ENCODE measurements at regions not wholly inside any gene's neighbourhood (a gene's known extent, or its start where the extent isn't known, plus 50 kb on each side); places are given as distances from the start of the nearest gene placed in this dataset.

GRCh38 chr3:194814878-194815357 lies 129.2 kb downstream of the FAM43A start:
- H3K27me3 ChIP-seq (ENCODE audit: low read length): no peaks in the 10 kb centered on the region
- H3K27ac ChIP-seq (ENCODE audit: low read length): no peak overlapping the region
- no peaks in the 10 kb centered on the region for H3K79me2 ChIP-seq (ENCODE audit: low read length)
- no peak overlapping the region for H3K4me3 ChIP-seq (ENCODE audit: low read length)
- peaks cover 23% of the 10 kb centered on the region for H3K4me1 ChIP-seq (ENCODE audit: low read length)
- no peak overlapping the region for H2AFZ ChIP-seq (ENCODE audit: low read length)
- DNase-seq: no peak
- H4K20me1 ChIP-seq (ENCODE audit: insufficient read depth, low read depth, low read length): no peaks in the 10 kb centered on the region
- no peak overlapping the region for H3K9ac ChIP-seq (ENCODE audit: low read length)
- no peaks in the 10 kb centered on the region for H3K36me3 ChIP-seq (ENCODE audit: insufficient read depth, low read length)
- H3K9me2 ChIP-seq (replicated peaks; ENCODE audit: insufficient read depth, low read length): no peaks in the 10 kb centered on the region
- H3K9me3 ChIP-seq (ENCODE audit: low read length): no peaks in the 10 kb centered on the region
- H3K4me2 ChIP-seq (ENCODE audit: low read depth, low read length, poor library complexity, severe bottlenecking): no peak overlapping the region

- H2AFZ ChIP-seq (ENCODE audit: low read length): no peak overlapping the region
- no peaks in the 10 kb centered on the region for H3K27me3 ChIP-seq (ENCODE audit: low read length)
- no peak overlapping the region for H3K4me2 ChIP-seq (ENCODE audit: low read depth, low read length, poor library complexity, severe bottlenecking)
- no peaks in the 10 kb centered on the region for H3K36me3 ChIP-seq (ENCODE audit: insufficient read depth, low read length)
- H3K9me2 ChIP-seq (replicated peaks; ENCODE audit: insufficient read depth, low read length): no peaks in the 10 kb centered on the region
- no peaks in the 10 kb centered on the region for H4K20me1 ChIP-seq (ENCODE audit: insufficient read depth, low read depth, low read length)
- no peak overlapping the region for H3K4me3 ChIP-seq (ENCODE audit: low read length)
- no peak overlapping the region for H3K9ac ChIP-seq (ENCODE audit: low read length)
- no peak for DNase-seq
- H3K27ac ChIP-seq (ENCODE audit: low read length): no peak overlapping the region
- H3K9me3 ChIP-seq (ENCODE audit: low read length): no peaks in the 10 kb centered on the region
- H3K79me2 ChIP-seq (ENCODE audit: low read length): no peaks in the 10 kb centered on the region
- H3K4me1 ChIP-seq (ENCODE audit: low read length): peaks cover 3% of the 10 kb centered on the region
Measured at GRCh38 chr3:194816748-194817591, 131.3 kb downstream of the FAM43A start.

DNA sequence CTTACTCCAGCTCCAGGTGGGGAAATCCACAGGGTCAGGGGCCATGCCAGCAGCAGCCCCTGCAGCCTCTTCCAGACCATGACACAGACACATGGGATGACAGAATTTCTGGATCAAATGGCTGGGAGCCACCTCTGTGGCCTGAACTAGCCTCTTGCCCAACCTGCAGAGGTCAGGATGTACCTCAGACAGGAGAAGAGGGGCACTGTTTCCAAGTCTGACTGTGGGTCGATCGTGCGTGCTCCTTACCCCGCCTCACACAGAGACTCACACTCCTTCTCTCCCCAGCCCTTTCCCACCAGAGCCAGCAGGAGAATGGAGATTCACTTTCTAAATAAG lies 131.9 kb downstream of the FAM43A start:
- H4K20me1 ChIP-seq (ENCODE audit: insufficient read depth, low read depth, low read length): no peaks in the 10 kb centered on the region
- H3K9me3 ChIP-seq (ENCODE audit: low read length): no peaks in the 10 kb centered on the region
- no peak overlapping the region for H2AFZ ChIP-seq (ENCODE audit: low read length)
- DNase-seq: no peak
- H3K79me2 ChIP-seq (ENCODE audit: low read length): no peaks in the 10 kb centered on the region
- H3K4me1 ChIP-seq (ENCODE audit: low read length): no peaks in the 10 kb centered on the region
- no peak overlapping the region for H3K27ac ChIP-seq (ENCODE audit: low read length)
- no peaks in the 10 kb centered on the region for H3K9me2 ChIP-seq (replicated peaks; ENCODE audit: insufficient read depth, low read length)
- no peak overlapping the region for H3K4me3 ChIP-seq (ENCODE audit: low read length)
- no peak overlapping the region for H3K4me2 ChIP-seq (ENCODE audit: low read depth, low read length, poor library complexity, severe bottlenecking)
- H3K36me3 ChIP-seq (ENCODE audit: insufficient read depth, low read length): no peaks in the 10 kb centered on the region
- no peaks in the 10 kb centered on the region for H3K27me3 ChIP-seq (ENCODE audit: low read length)
- no peak overlapping the region for H3K9ac ChIP-seq (ENCODE audit: low read length)

GRCh38 chr3:194817936-194818335 lies 132.3 kb downstream of the FAM43A start:
- H3K27me3 ChIP-seq (ENCODE audit: low read length): no peaks in the 10 kb centered on the region
- no peaks in the 10 kb centered on the region for H3K9me2 ChIP-seq (replicated peaks; ENCODE audit: insufficient read depth, low read length)
- H4K20me1 ChIP-seq (ENCODE audit: insufficient read depth, low read depth, low read length): no peaks in the 10 kb centered on the region
- no peak overlapping the region for H3K4me3 ChIP-seq (ENCODE audit: low read length)
- no peak overlapping the region for H3K9ac ChIP-seq (ENCODE audit: low read length)
- no peak overlapping the region for H2AFZ ChIP-seq (ENCODE audit: low read length)
- no peaks in the 10 kb centered on the region for H3K9me3 ChIP-seq (ENCODE audit: low read length)
- DNase-seq: no peak
- H3K79me2 ChIP-seq (ENCODE audit: low read length): no peaks in the 10 kb centered on the region
- H3K27ac ChIP-seq (ENCODE audit: low read length): no peak overlapping the region
- H3K36me3 ChIP-seq (ENCODE audit: insufficient read depth, low read length): no peaks in the 10 kb centered on the region
- H3K4me1 ChIP-seq (ENCODE audit: low read length): no peaks in the 10 kb centered on the region
- H3K4me2 ChIP-seq (ENCODE audit: low read depth, low read length, poor library complexity, severe bottlenecking): no peak overlapping the region

DNA sequence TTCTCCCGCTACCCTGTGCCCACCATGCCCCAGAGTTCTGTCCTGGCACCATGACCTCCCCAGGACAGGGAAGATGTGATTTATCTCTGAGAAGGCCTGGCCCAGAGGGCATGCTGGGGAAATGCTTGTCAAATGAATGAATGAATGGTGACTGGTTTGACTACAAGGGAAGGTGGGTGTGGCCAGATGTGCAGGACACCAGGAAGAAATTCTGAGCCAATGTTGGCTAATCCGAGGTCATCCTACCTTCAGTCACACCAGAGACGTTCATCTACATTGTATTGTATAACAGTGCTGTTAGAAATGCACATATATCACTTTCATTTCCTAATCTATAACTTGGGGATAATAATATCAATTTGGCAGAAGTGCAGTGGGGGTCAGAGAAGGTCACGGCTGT lies 138.4 kb downstream of the FAM43A start:
- H3K4me1 ChIP-seq (ENCODE audit: low read length): peaks cover 10% of the 10 kb centered on the region
- DNase-seq: no peak
- no peaks in the 10 kb centered on the region for H4K20me1 ChIP-seq (ENCODE audit: insufficient read depth, low read depth, low read length)
- no peaks in the 10 kb centered on the region for H3K9me2 ChIP-seq (replicated peaks; ENCODE audit: insufficient read depth, low read length)
- H3K9ac ChIP-seq (ENCODE audit: low read length): no peak overlapping the region
- H3K27ac ChIP-seq (ENCODE audit: low read length): no peak overlapping the region
- no peak overlapping the region for H3K4me3 ChIP-seq (ENCODE audit: low read length)
- no peaks in the 10 kb centered on the region for H3K79me2 ChIP-seq (ENCODE audit: low read length)
- H3K9me3 ChIP-seq (ENCODE audit: low read length): no peaks in the 10 kb centered on the region
- no peak overlapping the region for H3K4me2 ChIP-seq (ENCODE audit: low read depth, low read length, poor library complexity, severe bottlenecking)
- no peak overlapping the region for H2AFZ ChIP-seq (ENCODE audit: low read length)
- no peaks in the 10 kb centered on the region for H3K36me3 ChIP-seq (ENCODE audit: insufficient read depth, low read length)
- no peaks in the 10 kb centered on the region for H3K27me3 ChIP-seq (ENCODE audit: low read length)

DNA sequence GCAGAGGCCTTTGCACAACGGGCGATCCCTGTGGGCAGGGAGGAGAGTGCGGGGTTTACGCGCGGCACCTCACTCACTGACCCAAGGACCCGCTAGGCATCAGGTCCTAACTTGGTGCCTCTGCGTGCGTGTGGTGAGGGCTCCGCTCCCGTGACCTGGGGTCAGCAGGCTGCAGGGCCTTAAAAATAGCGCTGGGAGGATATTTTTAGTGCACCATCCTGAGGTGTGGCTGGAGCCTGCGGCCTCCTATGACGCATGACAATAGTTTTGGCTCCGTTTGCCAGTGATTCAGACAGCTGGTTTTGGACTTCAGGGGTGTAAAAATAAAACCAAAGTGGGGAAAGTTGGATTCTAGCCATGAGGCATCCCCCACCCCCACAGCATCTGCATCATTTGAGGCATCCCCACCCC lies 139.0 kb downstream of the FAM43A start:
- Histone ChIP-seq H3K9ac (ENCODE audit: low read length) (no peak overlapping the region), H3K4me2 (ENCODE audit: low read depth, low read length, poor library complexity, severe bottlenecking) (no peak overlapping the region), H3K4me1 (ENCODE audit: low read length) (peaks cover 10% of the 10 kb centered on the region), H3K27me3 (ENCODE audit: low read length) (no peaks in the 10 kb centered on the region), H3K79me2 (ENCODE audit: low read length) (no peaks in the 10 kb centered on the region), H2AFZ (ENCODE audit: low read length) (no peak overlapping the region), H3K36me3 (ENCODE audit: insufficient read depth, low read length) (no peaks in the 10 kb centered on the region), H3K27ac (ENCODE audit: low read length) (no peak overlapping the region), H4K20me1 (ENCODE audit: insufficient read depth, low read depth, low read length) (no peaks in the 10 kb centered on the region), H3K9me3 (ENCODE audit: low read length) (no peaks in the 10 kb centered on the region), H3K4me3 (ENCODE audit: low read length) (no peak overlapping the region), H3K9me2 (replicated peaks; ENCODE audit: insufficient read depth, low read length) (no peaks in the 10 kb centered on the region)
- no peak for DNase-seq

DNA sequence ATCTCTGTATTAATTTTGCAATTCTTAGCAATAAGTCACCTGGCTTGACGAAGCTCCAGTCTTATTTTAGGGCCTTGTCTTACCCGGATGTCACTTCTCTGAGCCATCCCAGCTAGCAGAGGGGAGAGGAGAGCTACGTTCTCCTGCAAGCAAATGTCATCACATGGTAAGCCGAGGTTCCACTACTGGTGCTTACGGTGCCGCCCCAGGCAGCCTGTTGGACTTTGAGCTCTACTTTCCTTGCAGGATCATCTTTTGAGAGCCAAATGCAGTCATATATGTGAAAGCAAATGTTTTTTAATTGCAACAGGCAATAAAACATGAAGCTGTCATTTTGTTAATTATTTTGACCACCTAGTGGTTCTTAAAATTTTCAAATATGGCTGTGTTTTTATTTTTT lies 140.9 kb downstream of the FAM43A start:
- no peak overlapping the region for H3K9ac ChIP-seq (ENCODE audit: low read length)
- no peaks in the 10 kb centered on the region for H3K79me2 ChIP-seq (ENCODE audit: low read length)

GRCh38 chr3:194827486-194827885 lies 141.8 kb downstream of the FAM43A start:
- no peak for DNase-seq
- Histone ChIP-seq H3K9me3 (ENCODE audit: low read length) (no peaks in the 10 kb centered on the region), H4K20me1 (ENCODE audit: insufficient read depth, low read depth, low read length) (no peaks in the 10 kb centered on the region), H3K9me2 (replicated peaks; ENCODE audit: insufficient read depth, low read length) (no peaks in the 10 kb centered on the region), H3K4me1 (ENCODE audit: low read length) (peaks cover 10% of the 10 kb centered on the region), H3K36me3 (ENCODE audit: insufficient read depth, low read length) (no peaks in the 10 kb centered on the region), H3K27me3 (ENCODE audit: low read length) (no peaks in the 10 kb centered on the region), H2AFZ (ENCODE audit: low read length) (no peak overlapping the region), H3K4me2 (ENCODE audit: low read depth, low read length, poor library complexity, severe bottlenecking) (no peak overlapping the region), H3K27ac (ENCODE audit: low read length) (no peak overlapping the region), H3K9ac (ENCODE audit: low read length) (no peak overlapping the region), H3K4me3 (ENCODE audit: low read length) (no peak overlapping the region), H3K79me2 (ENCODE audit: low read length) (no peaks in the 10 kb centered on the region)

More for the DNA sequence above, 140.9 kb downstream of the FAM43A start:
- Histone ChIP-seq H2AFZ (ENCODE audit: low read length) (peak overlapping the region; percentile 34), H3K4me1 (ENCODE audit: low read length) (peaks cover 10% of the 10 kb centered on the region), H3K9me2 (replicated peaks; ENCODE audit: insufficient read depth, low read length) (no peaks in the 10 kb centered on the region), H4K20me1 (ENCODE audit: insufficient read depth, low read depth, low read length) (no peaks in the 10 kb centered on the region), H3K36me3 (ENCODE audit: insufficient read depth, low read length) (no peaks in the 10 kb centered on the region), H3K4me2 (ENCODE audit: low read depth, low read length, poor library complexity, severe bottlenecking) (no peak overlapping the region), H3K9me3 (ENCODE audit: low read length) (no peaks in the 10 kb centered on the region), H3K27me3 (ENCODE audit: low read length) (no peaks in the 10 kb centered on the region), H3K4me3 (ENCODE audit: low read length) (no peak overlapping the region), H3K27ac (ENCODE audit: low read length) (no peak overlapping the region)
- DNase-seq: no peak
